BLaER1 (cell line): ENCODE measurements at regions not wholly inside any gene's neighbourhood (a gene's known extent, or its start where the extent isn't known, plus 50 kb on each side); places are given as distances from the start of the nearest gene placed in this dataset.
"Not testable (repeated sequence)": the region's sequence is repeated elsewhere in the genome, so short reads cannot be mapped to it uniquely, and the experiment has no call there.

Experiments used
- H3K27ac ChIP-seq: shearing (Covaris generic); formaldehyde crosslinking; 2 replicates; pipeline ENCODE4 v1.8.1; 2022
- H3K27me3 ChIP-seq: shearing (Covaris generic); formaldehyde crosslinking; 2 replicates; pipeline ENCODE4 v1.8.1; 2022
- H3K36me3 ChIP-seq: shearing (Covaris generic); formaldehyde crosslinking; 2 replicates; pipeline ENCODE4 v1.8.1; 2022
- H3K4me1 ChIP-seq: shearing (Covaris generic); formaldehyde crosslinking; 2 replicates; pipeline ENCODE4 v1.8.1; 2022
- H3K4me2 ChIP-seq: shearing (Covaris generic); formaldehyde crosslinking; 2 replicates; pipeline ENCODE4 v1.8.1; 2022
- H3K4me3 ChIP-seq: shearing (Covaris generic); formaldehyde crosslinking; 2 replicates; pipeline ENCODE4 v1.8.1; 2022
- H3K9ac ChIP-seq: shearing (Covaris generic); formaldehyde crosslinking; 2 replicates; pipeline ENCODE4 v1.8.1; 2022
- H3K9me3 ChIP-seq: shearing (Covaris generic); formaldehyde crosslinking; 2 replicates; pipeline ENCODE4 v1.8.1; 2022
- H4K20me1 ChIP-seq: shearing (Covaris generic); formaldehyde crosslinking; 2 replicates; pipeline ENCODE4 v1.8.1; 2022
- Cebpa-rat ChIP-seq: shearing (Covaris generic); IDR thresholded peaks from 2 replicates; pipeline ENCODE4 v1.8.1; 2022

DNA sequence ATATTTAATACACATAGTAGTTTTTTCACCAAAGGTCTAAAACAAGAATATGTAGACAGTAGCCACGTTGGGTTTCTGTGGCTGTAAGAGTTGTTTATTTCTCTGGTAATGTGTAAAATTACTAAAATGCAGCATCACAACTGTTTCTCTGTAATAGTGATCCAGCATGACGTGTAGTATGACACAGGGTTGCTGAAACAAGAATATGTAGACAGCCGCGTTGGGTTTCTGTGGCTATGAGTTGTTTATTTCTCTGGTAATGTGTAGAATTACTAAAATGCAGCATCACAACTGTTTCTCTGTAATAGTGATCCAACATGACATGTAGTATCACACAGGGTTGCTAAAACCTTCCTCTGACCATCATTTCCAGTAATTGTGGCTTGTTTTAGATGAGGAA lies 153.6 kb upstream of the ZNF717 start:
- no peaks in the 10 kb centered on the region for H3K27me3 ChIP-seq
- H3K4me1 ChIP-seq, result no peaks in the 10 kb centered on the region
- H3K9ac ChIP-seq, result no peak overlapping the region
- H3K36me3 ChIP-seq, result no peaks in the 10 kb centered on the region
- H3K27ac ChIP-seq, result no peak overlapping the region
- no peaks in the 10 kb centered on the region for H3K9me3 ChIP-seq
- TF ChIP-seq Cebpa-rat, result no peak
- H3K4me2 ChIP-seq, result no peak overlapping the region
- H3K4me3 ChIP-seq, result no peak overlapping the region
- no peaks in the 10 kb centered on the region for H4K20me1 ChIP-seq

DNA sequence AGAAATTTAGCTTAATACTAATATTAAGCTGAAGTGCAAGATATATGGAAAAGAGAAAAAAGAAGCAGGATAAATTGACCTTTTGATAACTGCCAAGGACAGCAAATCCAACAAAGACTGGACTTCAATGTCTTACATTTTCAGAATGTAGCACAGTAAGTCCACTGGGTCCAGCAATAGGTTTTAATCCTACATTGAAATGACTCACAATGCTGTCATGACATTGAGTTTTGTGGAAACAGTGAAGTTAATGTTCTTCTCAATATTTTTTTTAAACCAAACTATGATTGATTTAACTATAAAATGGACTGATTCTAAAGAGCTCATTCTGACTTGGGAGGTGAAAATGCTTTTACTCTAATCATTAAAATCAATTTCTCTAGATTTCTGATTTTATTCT lies 166.6 kb upstream of the ZNF717 start:
- H3K27me3 ChIP-seq, result no peaks in the 10 kb centered on the region
- H3K9me3 ChIP-seq, result no peaks in the 10 kb centered on the region
- H3K9ac ChIP-seq, result no peak overlapping the region
- no peak overlapping the region for H3K27ac ChIP-seq
- H3K36me3 ChIP-seq, result no peaks in the 10 kb centered on the region
- no peaks in the 10 kb centered on the region for H3K4me1 ChIP-seq
- no peak for TF ChIP-seq Cebpa-rat
- H3K4me3 ChIP-seq, result no peak overlapping the region
- no peak overlapping the region for H3K4me2 ChIP-seq
- no peaks in the 10 kb centered on the region for H4K20me1 ChIP-seq

DNA sequence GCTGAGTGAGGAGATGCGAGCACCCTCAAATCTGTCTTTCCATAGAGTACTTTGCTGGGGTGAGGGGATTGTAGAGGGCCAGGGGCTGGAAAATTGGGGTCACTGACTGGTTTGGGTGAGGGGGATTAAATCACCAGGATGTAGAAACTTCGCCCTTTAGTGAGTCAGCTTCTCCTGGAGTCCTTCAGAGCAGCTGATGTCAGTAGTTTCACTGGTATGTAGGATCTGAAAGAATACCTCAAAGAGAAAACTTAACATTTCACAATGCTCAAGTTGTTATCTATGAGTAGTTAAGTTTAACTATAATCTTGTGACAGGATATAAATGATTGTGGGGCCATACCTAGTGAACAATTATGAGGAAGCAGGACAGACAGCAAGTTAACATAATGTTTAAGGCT lies 174.7 kb upstream of the ZNF717 start:
- not testable (repeated sequence) for H3K4me2 ChIP-seq, H3K27ac ChIP-seq, H4K20me1 ChIP-seq, H3K4me1 ChIP-seq, H3K36me3 ChIP-seq, H3K27me3 ChIP-seq, H3K9me3 ChIP-seq, H3K4me3 ChIP-seq, H3K9ac ChIP-seq

DNA sequence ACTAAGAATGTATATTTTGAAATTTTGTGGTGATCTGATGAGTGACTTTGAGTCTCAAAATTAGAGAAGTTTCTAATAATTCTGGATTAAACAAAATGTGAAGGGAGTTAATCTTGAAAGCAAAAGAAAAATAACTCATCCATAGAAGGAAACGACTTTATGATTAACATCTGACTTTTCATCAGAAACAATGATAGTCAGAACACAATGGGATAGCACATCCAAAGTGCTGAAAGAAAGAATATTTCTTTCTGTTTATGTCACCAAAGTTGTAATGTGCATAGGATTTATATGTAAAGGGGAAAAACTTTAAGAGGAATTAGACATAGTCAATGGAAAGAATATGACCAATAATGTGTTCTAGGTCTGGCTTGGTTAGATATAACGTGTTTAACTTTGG lies 176.7 kb upstream of the ZNF717 start:
- not testable (repeated sequence) for H3K9ac ChIP-seq, H3K27ac ChIP-seq, H4K20me1 ChIP-seq, H3K36me3 ChIP-seq, H3K4me1 ChIP-seq, H3K4me3 ChIP-seq, H3K27me3 ChIP-seq, H3K9me3 ChIP-seq, H3K4me2 ChIP-seq

DNA sequence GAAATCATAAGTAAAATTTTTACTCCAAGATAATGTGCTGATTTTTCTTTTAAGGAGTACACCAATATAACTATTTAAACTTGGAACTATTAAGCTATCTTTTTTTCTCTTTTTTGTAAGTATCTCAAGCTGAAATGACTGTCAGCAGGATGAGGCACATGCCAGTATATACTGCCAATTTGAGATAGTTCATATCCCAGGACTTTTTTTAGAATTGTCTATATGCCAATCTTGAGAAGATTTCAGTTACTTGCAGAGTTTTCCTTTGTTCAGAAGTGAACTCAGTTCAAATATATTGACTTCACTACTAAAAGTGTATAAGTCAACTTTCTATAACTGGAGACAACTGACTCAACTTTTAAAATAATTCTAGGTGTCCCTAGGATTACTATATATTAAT lies 181.7 kb upstream of the ZNF717 start:
- Histone ChIP-seq H3K4me2 (no peak overlapping the region), H3K4me1 (no peaks in the 10 kb centered on the region), H4K20me1 (no peaks in the 10 kb centered on the region), H3K9me3 (no peaks in the 10 kb centered on the region; the same call in 1 of the 2 replicates), H3K27ac (no peak overlapping the region), H3K36me3 (no peaks in the 10 kb centered on the region), H3K27me3 (no peaks in the 10 kb centered on the region), H3K4me3 (no peak overlapping the region), H3K9ac (no peak overlapping the region)
- no peak for TF ChIP-seq Cebpa-rat

DNA sequence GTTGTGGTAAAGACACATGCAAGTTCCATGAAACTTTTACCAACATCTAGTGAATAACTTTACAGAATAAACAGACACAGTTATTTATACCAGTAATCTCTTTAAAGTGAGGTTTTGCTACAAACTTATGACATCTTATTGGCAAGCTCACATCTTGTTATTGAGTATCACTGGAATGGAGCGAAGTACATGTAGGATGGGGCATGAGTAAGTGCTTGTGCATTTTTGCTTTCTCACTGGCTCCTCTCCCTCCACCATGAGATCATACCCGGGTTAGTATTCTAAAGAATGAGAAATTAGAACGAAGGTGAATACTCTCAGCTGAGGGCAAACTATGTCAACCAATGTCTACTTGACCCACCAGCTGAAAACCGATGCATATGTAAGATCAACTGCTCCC lies 193.3 kb upstream of the ZNF717 start:
- Histone ChIP-seq H3K27me3 (no peaks in the 10 kb centered on the region), H3K36me3 (no peaks in the 10 kb centered on the region)

DNA sequence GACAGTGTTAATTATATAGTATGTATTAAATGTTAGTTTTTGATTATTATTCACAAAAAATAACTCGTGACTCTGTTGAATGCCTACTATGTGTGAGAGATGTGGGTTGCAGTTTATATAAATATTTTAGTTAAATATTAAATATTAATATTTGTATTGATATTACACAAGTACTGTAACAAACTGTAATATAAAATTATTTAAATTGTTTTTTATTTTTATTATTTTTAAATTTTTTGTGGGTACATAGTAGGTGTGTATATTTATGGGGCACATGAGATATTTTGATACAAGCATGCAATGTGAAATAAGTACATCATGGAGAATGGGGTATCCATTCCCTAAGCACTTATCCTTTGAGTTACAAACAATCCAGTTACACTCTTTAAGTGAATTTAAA lies 196.1 kb upstream of the ZNF717 start:
- H3K36me3 ChIP-seq, result no peaks in the 10 kb centered on the region
- no peaks in the 10 kb centered on the region for H3K9me3 ChIP-seq
- H4K20me1 ChIP-seq, result no peaks in the 10 kb centered on the region
- H3K4me3 ChIP-seq, result no peak overlapping the region
- TF ChIP-seq Cebpa-rat, result no peak
- no peaks in the 10 kb centered on the region for H3K4me1 ChIP-seq
- no peak overlapping the region for H3K4me2 ChIP-seq
- no peaks in the 10 kb centered on the region for H3K27me3 ChIP-seq
- H3K9ac ChIP-seq, result no peak overlapping the region
- no peak overlapping the region for H3K27ac ChIP-seq

More for the DNA sequence above, 193.3 kb upstream of the ZNF717 start:
- H3K9ac ChIP-seq, result no peak overlapping the region
- no peak for TF ChIP-seq Cebpa-rat
- H3K4me2 ChIP-seq, result no peak overlapping the region
- H3K9me3 ChIP-seq, result no peaks in the 10 kb centered on the region
- no peak overlapping the region for H3K4me3 ChIP-seq
- H3K4me1 ChIP-seq, result no peaks in the 10 kb centered on the region
- no peak overlapping the region for H3K27ac ChIP-seq
- H4K20me1 ChIP-seq, result no peaks in the 10 kb centered on the region

DNA sequence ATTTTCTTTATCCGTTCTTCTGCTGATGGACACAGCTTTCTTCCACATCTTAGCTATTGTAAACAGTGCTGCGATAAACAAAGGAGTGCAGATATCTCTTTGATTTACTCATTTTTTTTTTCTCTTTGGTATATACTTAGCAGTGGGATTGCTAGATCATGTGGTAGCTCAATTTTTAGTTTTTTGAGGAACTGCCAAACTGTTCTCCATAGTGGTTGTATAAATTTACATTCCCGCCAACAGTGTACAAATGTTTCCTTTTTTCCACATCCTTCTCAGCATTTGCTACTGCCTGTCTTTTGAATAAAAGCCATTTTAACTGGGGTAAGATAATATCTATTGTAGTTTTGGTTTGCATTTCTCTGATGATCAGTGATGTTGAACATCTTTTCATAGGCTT lies 196.8 kb upstream of the ZNF717 start:
- H3K4me3 ChIP-seq, result no peak overlapping the region
- H3K27ac ChIP-seq, result no peak overlapping the region
- no peaks in the 10 kb centered on the region for H4K20me1 ChIP-seq
- H3K36me3 ChIP-seq, result no peaks in the 10 kb centered on the region
- TF ChIP-seq Cebpa-rat, result no peak
- no peaks in the 10 kb centered on the region for H3K4me1 ChIP-seq
- H3K4me2 ChIP-seq, result no peak overlapping the region
- H3K9me3 ChIP-seq, result no peaks in the 10 kb centered on the region
- H3K9ac ChIP-seq, result no peak overlapping the region
- no peaks in the 10 kb centered on the region for H3K27me3 ChIP-seq

DNA sequence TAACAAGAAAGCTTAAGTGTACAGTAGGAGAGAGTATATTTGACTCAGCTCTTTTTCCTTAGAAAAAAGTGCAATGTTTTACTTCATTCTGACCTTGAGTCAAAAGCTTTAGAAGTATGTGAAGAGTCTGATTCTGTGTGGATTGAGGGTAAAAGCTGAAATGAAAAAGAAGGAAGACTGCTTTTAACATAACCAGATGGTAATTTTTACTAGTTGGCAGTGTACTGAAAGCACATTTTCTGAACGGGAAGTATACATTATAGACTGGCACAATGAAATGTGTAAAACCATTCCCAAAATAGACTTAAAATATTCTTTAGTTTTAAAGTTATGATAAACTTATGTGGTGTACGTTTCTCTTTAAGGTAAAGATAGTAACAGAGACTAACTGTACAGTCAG lies 197.8 kb upstream of the ZNF717 start:
- Histone ChIP-seq H3K4me1 (no peaks in the 10 kb centered on the region), H3K4me3 (no peak overlapping the region), H3K27ac (no peak overlapping the region), H4K20me1 (no peaks in the 10 kb centered on the region), H3K9me3 (no peaks in the 10 kb centered on the region), H3K9ac (no peak overlapping the region), H3K36me3 (no peaks in the 10 kb centered on the region), H3K27me3 (no peaks in the 10 kb centered on the region), H3K4me2 (no peak overlapping the region)
- no peak for TF ChIP-seq Cebpa-rat

DNA sequence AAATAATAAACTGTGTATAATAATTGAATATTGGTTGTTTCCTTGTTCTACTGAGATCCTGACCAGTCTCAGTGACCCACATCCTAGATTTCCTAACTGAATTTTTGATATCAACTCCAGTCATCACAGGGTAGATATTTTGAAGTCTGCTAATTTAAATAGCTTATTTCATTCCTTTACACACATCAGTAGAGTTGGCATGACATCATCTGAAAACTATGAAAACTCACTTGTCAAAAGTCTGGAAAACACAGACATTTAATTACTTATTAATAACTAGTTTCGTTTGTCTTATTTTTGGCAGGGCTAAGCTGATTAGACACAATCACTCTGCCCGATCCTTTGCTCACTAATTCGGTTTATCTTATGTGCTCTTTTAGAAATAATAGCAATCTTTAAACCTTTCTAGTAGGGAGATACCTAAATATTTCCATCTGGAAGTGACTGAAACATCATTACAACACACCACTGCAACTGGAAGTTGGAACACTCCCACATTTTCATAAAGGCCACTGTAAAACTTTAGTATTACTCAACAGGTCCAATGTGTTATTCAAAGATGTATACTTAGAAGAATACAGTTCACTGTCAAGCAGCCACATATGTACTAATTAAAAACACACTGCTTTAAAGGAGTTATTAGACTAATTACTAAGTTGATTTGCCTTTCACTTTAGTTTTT lies 198.4 kb upstream of the ZNF717 start:
- Histone ChIP-seq H3K27ac (no peak overlapping the region), H3K36me3 (no peaks in the 10 kb centered on the region), H3K9ac (no peak overlapping the region), H3K4me1 (no peaks in the 10 kb centered on the region), H3K4me2 (no peak overlapping the region), H3K27me3 (no peaks in the 10 kb centered on the region), H3K4me3 (no peak overlapping the region), H3K9me3 (no peaks in the 10 kb centered on the region), H4K20me1 (no peaks in the 10 kb centered on the region)
- TF ChIP-seq Cebpa-rat, result no peak

DNA sequence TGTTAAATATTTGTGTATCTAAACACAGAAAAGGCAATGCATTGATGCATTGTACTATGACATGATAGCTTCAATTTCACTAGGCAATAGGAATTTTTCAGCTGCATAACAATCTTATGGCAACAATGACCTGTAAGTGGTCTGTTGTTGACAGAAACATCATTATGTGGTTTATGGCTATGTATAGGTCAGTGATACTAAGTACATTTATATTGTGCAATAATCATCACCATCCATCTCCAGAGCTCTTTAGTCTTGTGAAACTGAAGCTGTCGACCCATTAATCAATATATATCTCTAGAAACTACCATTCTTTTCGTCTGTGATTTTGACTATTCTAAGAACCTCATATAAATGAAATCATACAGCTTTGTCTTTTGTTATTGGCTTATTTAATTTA lies 200.1 kb upstream of the ZNF717 start:
- Histone ChIP-seq H3K36me3 (no peaks in the 10 kb centered on the region), H3K4me1 (no peaks in the 10 kb centered on the region), H4K20me1 (no peaks in the 10 kb centered on the region), H3K9me3 (no peaks in the 10 kb centered on the region), H3K27ac (no peak overlapping the region), H3K4me2 (no peak overlapping the region), H3K27me3 (no peaks in the 10 kb centered on the region), H3K9ac (no peak overlapping the region), H3K4me3 (no peak overlapping the region)
- no peak for TF ChIP-seq Cebpa-rat
